ENCODE measurements at regions not wholly inside any gene's neighbourhood (a gene's known extent, or its start where the extent isn't known, plus 50 kb on each side); places are given as distances from the start of the nearest gene placed in this dataset.

- TF ChIP-seq POLR2A (IDR thresholded peaks at IDR 0.05) (no peak), CTCF (IDR thresholded peaks at IDR 0.05) (no peak)
Observed at GRCh38 chr6:79305020-79305419, 70.5 kb upstream of the HMGN3 start.

All from gastroesophageal sphincter (tissue), 3 donors.